ENCODE measurements at regions not wholly inside any gene's neighbourhood (a gene's known extent, or its start where the extent isn't known, plus 50 kb on each side); places are given as distances from the start of the nearest gene placed in this dataset.

DNA sequence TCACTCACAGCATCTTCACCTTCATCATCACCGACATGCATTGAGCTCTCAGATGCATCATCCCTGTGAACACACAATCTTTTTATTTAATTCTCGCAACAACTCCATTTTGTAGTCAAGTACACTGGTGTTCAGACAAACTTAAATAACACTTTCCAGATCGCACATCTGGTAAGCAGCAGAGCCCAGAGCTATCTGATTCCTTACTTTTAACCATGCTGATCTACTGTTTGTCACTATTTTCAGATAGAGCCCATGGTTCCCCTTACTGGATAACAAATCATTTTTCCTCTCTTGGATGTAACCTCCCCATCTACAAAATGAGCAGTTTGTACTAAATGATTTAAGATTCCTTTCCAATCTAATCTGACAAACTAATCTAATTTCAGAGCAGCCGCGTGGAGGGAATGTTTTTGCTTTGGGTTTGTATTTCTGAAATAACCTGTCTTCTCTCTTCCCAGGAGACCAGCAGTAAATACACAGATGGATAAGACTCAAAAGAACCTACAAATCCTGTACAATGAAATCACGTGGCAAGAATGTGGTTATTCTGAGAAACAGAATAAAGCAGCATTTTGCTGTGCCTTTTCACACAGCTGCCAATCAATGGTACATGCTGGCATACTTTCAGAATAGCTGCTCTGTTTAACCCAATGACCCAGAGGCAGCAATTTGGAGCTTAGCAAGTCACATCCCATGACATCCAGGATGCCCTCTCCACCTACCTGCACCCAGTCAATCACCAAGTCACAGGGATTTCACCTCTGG lies 72.9 kb upstream of the CCL2 start:
- Histone ChIP-seq H3K27ac (ENCODE audit: insufficient read depth, low read length) (no peak overlapping the region), H3K36me3 (ENCODE audit: control insufficient read depth, insufficient read depth, low read length) (no peaks in the 10 kb centered on the region), H3K9ac (ENCODE audit: insufficient read depth, low read length) (no peak overlapping the region), H3K4me3 (replicated peaks in 1 of 4; ENCODE audit: control extremely low read depth in 1 of 4, insufficient read depth in 1 of 4, low read depth in 3 of 4, low read length in 4 of 4) (no peak overlapping the region), H3K9me3 (ENCODE audit: control insufficient read depth, insufficient read depth, low read depth, low read length) (no peaks in the 10 kb centered on the region), H3K4me1 (ENCODE audit: control insufficient read depth, extremely low read depth, insufficient read depth, low read length) (peaks cover 10% of the 10 kb centered on the region), H3K27me3 (ENCODE audit: control insufficient read depth, insufficient read depth, low read length) (no peaks in the 10 kb centered on the region), H4K20me1 (ENCODE audit: control insufficient read depth, extremely low read depth, insufficient read depth, low read length) (no peaks in the 10 kb centered on the region), H3K79me2 (ENCODE audit: control insufficient read depth, insufficient read depth, low read length) (no peaks in the 10 kb centered on the region), H3K4me2 (ENCODE audit: extremely low read depth, insufficient read depth, low read length) (no peak overlapping the region), H2AFZ (ENCODE audit: low read length) (no peak overlapping the region)
- no peak for DNase-seq (ENCODE audit: low read depth in 2 of 2)
- TF ChIP-seq, protein P1, sequence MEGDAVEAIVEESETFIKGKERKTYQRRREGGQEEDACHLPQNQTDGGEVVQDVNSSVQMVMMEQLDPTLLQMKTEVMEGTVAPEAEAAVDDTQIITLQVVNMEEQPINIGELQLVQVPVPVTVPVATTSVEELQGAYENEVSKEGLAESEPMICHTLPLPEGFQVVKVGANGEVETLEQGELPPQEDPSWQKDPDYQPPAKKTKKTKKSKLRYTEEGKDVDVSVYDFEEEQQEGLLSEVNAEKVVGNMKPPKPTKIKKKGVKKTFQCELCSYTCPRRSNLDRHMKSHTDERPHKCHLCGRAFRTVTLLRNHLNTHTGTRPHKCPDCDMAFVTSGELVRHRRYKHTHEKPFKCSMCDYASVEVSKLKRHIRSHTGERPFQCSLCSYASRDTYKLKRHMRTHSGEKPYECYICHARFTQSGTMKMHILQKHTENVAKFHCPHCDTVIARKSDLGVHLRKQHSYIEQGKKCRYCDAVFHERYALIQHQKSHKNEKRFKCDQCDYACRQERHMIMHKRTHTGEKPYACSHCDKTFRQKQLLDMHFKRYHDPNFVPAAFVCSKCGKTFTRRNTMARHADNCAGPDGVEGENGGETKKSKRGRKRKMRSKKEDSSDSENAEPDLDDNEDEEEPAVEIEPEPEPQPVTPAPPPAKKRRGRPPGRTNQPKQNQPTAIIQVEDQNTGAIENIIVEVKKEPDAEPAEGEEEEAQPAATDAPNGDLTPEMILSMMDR (conservative IDR thresholded peaks at IDR 0.05 in 1 of 2, IDR thresholded peaks at IDR 0.05 in 1 of 2; ENCODE audit: low read depth in 1 of 2, low read length in 2 of 2) = no peak
- TF ChIP-seq EZH2 (IDR thresholded peaks at IDR 0.05; ENCODE audit: low read length, missing control alignments) = no peak

DNA sequence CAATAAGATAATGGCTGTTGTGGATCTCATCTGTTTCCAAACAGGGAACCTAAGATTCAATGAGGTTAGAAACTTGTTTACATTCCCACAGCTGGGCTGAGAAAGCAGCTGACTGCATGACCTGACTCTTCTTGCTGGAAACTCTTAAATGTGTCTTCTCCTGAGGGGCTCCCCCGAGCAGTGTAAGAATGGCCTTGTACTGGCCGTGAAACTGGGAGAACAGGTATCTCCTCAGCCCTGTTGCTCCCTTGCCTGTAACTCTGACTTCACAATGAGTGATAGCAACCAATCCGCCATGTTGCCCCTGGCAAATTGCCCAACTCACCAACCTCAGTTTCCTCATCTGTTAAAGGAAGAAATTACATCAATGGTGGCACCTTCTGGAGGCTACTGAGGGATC lies 59.1 kb upstream of the CCL2 start:
- Histone ChIP-seq H3K4me3 (replicated peaks in 1 of 4; ENCODE audit: control extremely low read depth in 1 of 4, insufficient read depth in 1 of 4, low read depth in 3 of 4, low read length in 4 of 4) (no peak overlapping the region), H3K36me3 (ENCODE audit: control insufficient read depth, insufficient read depth, low read length) (no peaks in the 10 kb centered on the region), H3K79me2 (ENCODE audit: control insufficient read depth, insufficient read depth, low read length) (no peaks in the 10 kb centered on the region), H3K4me2 (ENCODE audit: extremely low read depth, insufficient read depth, low read length) (no peak overlapping the region), H3K4me1 (ENCODE audit: control insufficient read depth, extremely low read depth, insufficient read depth, low read length) (no peaks in the 10 kb centered on the region), H3K9ac (ENCODE audit: insufficient read depth, low read length) (no peak overlapping the region), H2AFZ (ENCODE audit: low read length) (no peak overlapping the region), H3K27ac (ENCODE audit: insufficient read depth, low read length) (no peak overlapping the region), H3K27me3 (ENCODE audit: control insufficient read depth, insufficient read depth, low read length) (no peaks in the 10 kb centered on the region), H3K9me3 (ENCODE audit: control insufficient read depth, insufficient read depth, low read depth, low read length) (no peaks in the 10 kb centered on the region), H4K20me1 (ENCODE audit: control insufficient read depth, extremely low read depth, insufficient read depth, low read length) (no peaks in the 10 kb centered on the region)
- no peak for DNase-seq (ENCODE audit: low read depth in 2 of 2)
- no peak for TF ChIP-seq EZH2 (IDR thresholded peaks at IDR 0.05; ENCODE audit: low read length, missing control alignments)
- TF ChIP-seq, protein P1 (conservative IDR thresholded peaks at IDR 0.05 in 1 of 2, IDR thresholded peaks at IDR 0.05 in 1 of 2; ENCODE audit: low read depth in 1 of 2, low read length in 2 of 2) = no peak

DNA sequence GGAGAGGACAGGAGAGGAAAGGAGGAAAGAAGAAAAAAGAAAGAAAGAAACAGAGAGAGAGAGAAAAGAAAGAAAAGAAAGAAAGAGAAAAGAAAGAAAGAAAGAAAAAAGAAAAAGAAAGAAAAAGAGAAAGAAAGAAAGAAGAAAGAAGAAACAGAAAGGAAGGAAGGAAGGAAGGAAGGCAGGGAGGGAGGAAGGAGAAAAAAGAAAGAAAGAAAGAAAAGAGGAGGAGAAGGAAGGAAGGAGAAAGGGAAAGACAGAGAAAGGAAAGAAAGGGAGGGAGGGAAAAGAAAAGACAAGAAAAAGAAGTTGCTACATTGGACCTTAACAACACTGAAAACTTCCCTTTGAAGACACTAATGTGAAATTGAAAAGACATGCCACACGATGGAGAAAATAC lies 56.6 kb upstream of the CCL2 start:
- Histone ChIP-seq H3K4me1 (ENCODE audit: control insufficient read depth, extremely low read depth, insufficient read depth, low read length) (no peaks in the 10 kb centered on the region), H3K9ac (ENCODE audit: insufficient read depth, low read length) (no peak overlapping the region), H3K36me3 (ENCODE audit: control insufficient read depth, insufficient read depth, low read length) (no peaks in the 10 kb centered on the region), H3K27ac (ENCODE audit: insufficient read depth, low read length) (no peak overlapping the region), H2AFZ (ENCODE audit: low read length) (no peak overlapping the region), H3K4me3 (replicated peaks in 1 of 4; ENCODE audit: control extremely low read depth in 1 of 4, insufficient read depth in 1 of 4, low read depth in 3 of 4, low read length in 4 of 4) (no peak overlapping the region), H3K9me3 (ENCODE audit: control insufficient read depth, insufficient read depth, low read depth, low read length) (no peaks in the 10 kb centered on the region), H3K79me2 (ENCODE audit: control insufficient read depth, insufficient read depth, low read length) (no peaks in the 10 kb centered on the region), H4K20me1 (ENCODE audit: control insufficient read depth, extremely low read depth, insufficient read depth, low read length) (no peaks in the 10 kb centered on the region), H3K27me3 (ENCODE audit: control insufficient read depth, insufficient read depth, low read length) (no peaks in the 10 kb centered on the region), H3K4me2 (ENCODE audit: extremely low read depth, insufficient read depth, low read length) (no peak overlapping the region)
- DNase-seq (ENCODE audit: low read depth in 2 of 2) = no peak
- TF ChIP-seq EZH2 (IDR thresholded peaks at IDR 0.05; ENCODE audit: low read length, missing control alignments) = no peak
- TF ChIP-seq, protein P1 (conservative IDR thresholded peaks at IDR 0.05 in 1 of 2, IDR thresholded peaks at IDR 0.05 in 1 of 2; ENCODE audit: low read depth in 1 of 2, low read length in 2 of 2) = no peak

All from fibroblast of lung (primary cell).